Astrocyte of the spinal cord (primary cell): ENCODE measurements at regions not wholly inside any gene's neighbourhood (a gene's known extent, or its start where the extent isn't known, plus 50 kb on each side); places are given as distances from the start of the nearest gene placed in this dataset.

ENCODE experiments used
- DNase-seq: peaks from one replicate; pipeline ENCODE4 v3.0.0; 2011; ENCODE audit warnings: low read depth, low spot score
- H3K4me3 ChIP-seq: 2 replicates; pipeline ENCODE4 v1.5.1; 2011; ENCODE audit warnings: low read depth, mild to moderate bottlenecking, low read length, moderate library complexity
- CTCF ChIP-seq: IDR thresholded peaks from 2 replicates; pipeline ENCODE4 v1.5.1; 2012; ENCODE audit warnings: low read depth, mild to moderate bottlenecking, low read length, inconsistent platforms
- in situ Hi-C: cut with HindIII; loops from 2 replicates; pipeline ENCODE4 v1.10.0; 2017; ENCODE audit warnings: low sequenced_read_pairs

DNA sequence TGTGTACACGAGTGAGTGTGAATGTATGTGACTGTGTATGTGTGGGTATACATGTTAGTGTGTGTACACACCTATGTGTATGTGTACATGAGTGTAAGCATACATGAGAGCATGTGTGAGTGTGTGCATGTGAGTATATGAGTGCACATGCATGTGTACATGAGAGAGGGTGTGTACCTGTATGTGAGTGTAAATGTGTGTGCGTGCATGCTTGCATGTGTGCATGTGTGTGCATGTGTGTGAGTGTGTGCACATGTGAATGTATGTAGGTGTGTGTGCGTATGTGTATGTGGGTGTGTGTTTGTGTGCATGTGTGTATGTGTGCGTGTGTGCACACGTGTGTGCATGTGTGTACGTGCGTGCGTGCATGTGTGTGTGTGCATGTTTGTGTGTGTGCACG lies 183.4 kb downstream of the BMP7 start:
- in situ Hi-C loops, result no loop called here
- no peak for DNase-seq
- no peak for TF ChIP-seq CTCF
- no peak overlapping the region for H3K4me3 ChIP-seq

DNA sequence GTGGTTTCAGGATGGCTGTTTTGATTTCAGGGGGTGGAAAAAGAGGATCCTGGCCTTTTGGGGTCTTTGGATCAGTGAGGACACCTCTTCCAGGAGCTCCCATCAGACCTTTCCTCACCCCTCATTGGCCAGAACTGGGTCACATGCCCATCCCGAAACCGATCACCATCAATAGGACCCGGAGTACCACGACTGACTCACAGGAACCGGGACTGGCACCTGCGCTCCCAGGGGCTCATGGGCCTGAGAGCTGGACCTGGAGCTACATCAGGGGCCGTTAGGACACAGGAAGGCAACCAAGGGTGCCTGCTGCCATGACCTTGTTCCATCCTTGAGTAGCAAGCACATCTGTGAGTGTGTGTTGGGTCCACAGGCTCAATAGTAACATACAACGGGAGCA lies 180.4 kb downstream of the BMP7 start:
- no peak overlapping the region for H3K4me3 ChIP-seq
- no peak for TF ChIP-seq CTCF
- in situ Hi-C loops, result no loop called here
- no peak for DNase-seq

DNA sequence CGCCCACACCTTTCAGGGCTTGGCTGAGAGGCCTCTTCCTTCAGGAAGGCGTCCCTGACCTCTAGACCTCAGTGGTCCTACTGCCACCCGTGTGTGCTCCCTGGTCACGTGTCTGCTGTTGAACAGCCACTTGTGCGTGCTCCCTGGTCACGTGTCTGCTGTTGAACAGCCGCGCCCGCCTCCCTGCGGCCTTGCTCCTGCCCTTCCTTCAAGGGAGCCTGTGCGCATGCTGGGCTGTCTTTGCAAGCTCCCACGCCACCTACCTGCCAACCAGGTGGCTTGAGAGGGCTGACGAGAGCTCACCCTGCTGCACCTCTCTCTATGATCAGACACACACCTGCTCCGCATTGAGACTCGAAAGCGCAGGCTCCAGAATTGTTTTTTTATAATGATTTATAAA lies 179.3 kb downstream of the BMP7 start:
- no peak overlapping the region for H3K4me3 ChIP-seq
- no peak for DNase-seq
- in situ Hi-C loops, result no loop called here
- no peak for TF ChIP-seq CTCF

GRCh38 chr20:57087705-57088104 lies 178.7 kb downstream of the BMP7 start:
- TF ChIP-seq CTCF, result no peak
- in situ Hi-C loops, result no loop called here
- no peak for DNase-seq
- no peak overlapping the region for H3K4me3 ChIP-seq

DNA sequence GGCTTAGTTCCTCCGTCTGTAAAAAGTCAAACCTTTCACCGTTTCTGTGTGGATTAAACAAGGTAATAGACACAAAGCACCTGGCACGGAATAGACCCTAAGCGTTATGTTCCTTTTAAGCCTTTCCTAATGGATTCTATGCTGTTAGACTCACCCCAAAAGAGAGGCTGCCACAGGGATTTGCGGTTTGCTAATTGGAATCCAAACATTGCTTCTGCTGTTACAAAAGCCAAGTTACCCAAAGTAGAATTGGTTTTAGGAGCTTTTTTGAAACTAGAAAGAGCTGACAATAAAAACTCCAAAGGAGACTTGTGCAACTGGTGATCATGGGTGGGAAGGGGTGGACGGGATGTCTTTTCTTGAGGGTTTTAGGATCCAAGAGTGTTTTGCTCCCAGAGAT lies 178.0 kb downstream of the BMP7 start:
- no peak for DNase-seq
- in situ Hi-C loops, result no loop called here
- no peak overlapping the region for H3K4me3 ChIP-seq
- TF ChIP-seq CTCF, result no peak

GRCh38 chr20:57089699-57090144 lies 176.7 kb downstream of the BMP7 start:
- DNase-seq, result peak; percentile 34
- in situ Hi-C loops, result no loop called here
- H3K4me3 ChIP-seq, result no peak overlapping the region
- TF ChIP-seq CTCF, result peak; percentile 93
